Activated CD4-positive, alpha-beta memory T cell treated with anti-CD3 and anti-CD28 coated beads for 36 hours (primary cell): ENCODE measurements at regions not wholly inside any gene's neighbourhood (a gene's known extent, or its start where the extent isn't known, plus 50 kb on each side); places are given as distances from the start of the nearest gene placed in this dataset.

Experiments used
- CTCF ChIA-PET: fragments of 350-600 bp; sonication (Branson Sonifier 250); formaldehyde crosslinking; loops from one replicate; lab custom pipeline; 2021; ENCODE audit warnings: antibody characterized with exemption, inconsistent platforms; lab: Charles Lee
- POLR2A ChIA-PET: fragments of 350-600 bp; sonication (Branson Sonifier 250); formaldehyde crosslinking; loops from one replicate; lab custom pipeline; 2021; ENCODE audit warnings: antibody characterized with exemption; lab: Charles Lee
- DNase-seq: peaks from one replicate; pipeline ENCODE4 v3.0.0-alpha.2; 2020
- H3K27ac Mint-ChIP-seq: one replicate; pipeline ENCODE4 v1.8.0; 2021; ENCODE audit warnings: mixed read lengths
- H3K27me3 Mint-ChIP-seq: one replicate; pipeline ENCODE4 v1.8.0; 2021; ENCODE audit warnings: mixed read lengths
- H3K36me3 Mint-ChIP-seq: one replicate; pipeline ENCODE4 v1.8.0; 2021; ENCODE audit warnings: mixed read lengths
- H3K4me1 Mint-ChIP-seq: one replicate; pipeline ENCODE4 v1.8.0; 2021; ENCODE audit warnings: low read depth, mixed read lengths
- H3K4me3 Mint-ChIP-seq: one replicate; pipeline ENCODE4 v1.8.0; 2021; ENCODE audit warnings: mild to moderate bottlenecking, mixed read lengths
- H3K9me3 Mint-ChIP-seq: one replicate; pipeline ENCODE4 v1.8.0; 2021; ENCODE audit warnings: mixed read lengths
- intact Hi-C: fragments of 100-400 bp; cut with micrococcal nuclease; formaldehyde crosslinking; loops from one replicate; pipeline ENCODE4 v1.15.1; 2023

- DNase-seq, result no peak
- Mint-ChIP-seq H3K4me3 (no peak overlapping the region), H3K36me3 (no peaks in the 10 kb centered on the region), H3K4me1 (no peaks in the 10 kb centered on the region), H3K9me3 (no peaks in the 10 kb centered on the region), H3K27ac (no peak overlapping the region), H3K27me3 (no peaks in the 10 kb centered on the region)
- ChIA-PET CTCF (no interaction called here), POLR2A (no interaction called here)
- intact Hi-C loops, result no loop called here
Measured at GRCh38 chrY:8535704-8536103, 801.6 kb upstream of the TSPY4 start.

GRCh38 chrY:8536277-8536676 is 801.0 kb upstream of the TSPY4 start:
- POLR2A ChIA-PET, result no interaction called here
- Mint-ChIP-seq H3K36me3 (no peaks in the 10 kb centered on the region), H3K9me3 (no peaks in the 10 kb centered on the region), H3K4me1 (no peaks in the 10 kb centered on the region), H3K4me3 (no peak overlapping the region), H3K27ac (no peak overlapping the region), H3K27me3 (no peaks in the 10 kb centered on the region)
- CTCF ChIA-PET, result no interaction called here
- no peak for DNase-seq
- intact Hi-C loops, result no loop called here

GRCh38 chrY:8541306-8541705 is 796.0 kb upstream of the TSPY4 start:
- POLR2A ChIA-PET, result no interaction called here
- H3K4me3 Mint-ChIP-seq, result no peak overlapping the region
- CTCF ChIA-PET, result no interaction called here

GRCh38 chrY:8544715-8545114 is 792.5 kb upstream of the TSPY4 start:
- Mint-ChIP-seq H3K36me3 (no peaks in the 10 kb centered on the region), H3K4me1 (no peaks in the 10 kb centered on the region), H3K27me3 (no peaks in the 10 kb centered on the region), H3K9me3 (no peaks in the 10 kb centered on the region), H3K4me3 (no peak overlapping the region), H3K27ac (no peak overlapping the region)
- CTCF ChIA-PET, result no interaction called here
- POLR2A ChIA-PET, result no interaction called here
- intact Hi-C loops, result no loop called here
- no peak for DNase-seq

More at GRCh38 chrY:8541306-8541705, 796.0 kb upstream of the TSPY4 start:
- no peak for DNase-seq
- Mint-ChIP-seq H3K27ac (no peak overlapping the region), H3K36me3 (no peaks in the 10 kb centered on the region), H3K9me3 (no peaks in the 10 kb centered on the region), H3K27me3 (no peaks in the 10 kb centered on the region), H3K4me1 (no peaks in the 10 kb centered on the region)
- intact Hi-C loops, result no loop called here

- Mint-ChIP-seq H3K36me3 (no peaks in the 10 kb centered on the region), H3K4me1 (no peaks in the 10 kb centered on the region), H3K9me3 (no peaks in the 10 kb centered on the region), H3K27me3 (no peaks in the 10 kb centered on the region), H3K4me3 (no peak overlapping the region), H3K27ac (no peak overlapping the region)
- ChIA-PET CTCF (no interaction called here), POLR2A (no interaction called here)
- intact Hi-C loops, result no loop called here
- no peak for DNase-seq
Measured at GRCh38 chrY:8547931-8548330, 789.3 kb upstream of the TSPY4 start.

GRCh38 chrY:8551323-8551722 is 785.9 kb upstream of the TSPY4 start:
- H3K27ac Mint-ChIP-seq, result no peak overlapping the region
- ChIA-PET CTCF (no interaction called here), POLR2A (no interaction called here)
- H3K4me3 Mint-ChIP-seq, result no peak overlapping the region
- no peak for DNase-seq
- no peaks in the 10 kb centered on the region for H3K9me3 Mint-ChIP-seq
- H3K36me3 Mint-ChIP-seq, result no peaks in the 10 kb centered on the region
- intact Hi-C loops, result no loop called here
- H3K27me3 Mint-ChIP-seq, result no peaks in the 10 kb centered on the region
- no peaks in the 10 kb centered on the region for H3K4me1 Mint-ChIP-seq

GRCh38 chrY:8552168-8552805 is 785.0 kb upstream of the TSPY4 start:
- Mint-ChIP-seq H3K4me3 (no peak overlapping the region), H3K27ac (no peak overlapping the region), H3K4me1 (no peaks in the 10 kb centered on the region), H3K9me3 (no peaks in the 10 kb centered on the region), H3K36me3 (no peaks in the 10 kb centered on the region), H3K27me3 (no peaks in the 10 kb centered on the region)
- DNase-seq, result no peak
- ChIA-PET CTCF (no interaction called here), POLR2A (no interaction called here)
- intact Hi-C loops, result no loop called here

GRCh38 chrY:8553614-8554013 is 783.6 kb upstream of the TSPY4 start:
- H3K4me3 Mint-ChIP-seq, result no peak overlapping the region
- no peaks in the 10 kb centered on the region for H3K36me3 Mint-ChIP-seq
- intact Hi-C loops, result no loop called here
- no peaks in the 10 kb centered on the region for H3K9me3 Mint-ChIP-seq
- ChIA-PET POLR2A (no interaction called here), CTCF (no interaction called here)
- no peaks in the 10 kb centered on the region for H3K4me1 Mint-ChIP-seq
- no peak for DNase-seq
- no peak overlapping the region for H3K27ac Mint-ChIP-seq
- H3K27me3 Mint-ChIP-seq, result no peaks in the 10 kb centered on the region

- H3K4me3 Mint-ChIP-seq, result no peak overlapping the region
- H3K27ac Mint-ChIP-seq, result no peak overlapping the region
- POLR2A ChIA-PET, result no interaction called here
- CTCF ChIA-PET, result no interaction called here
- intact Hi-C loops, result no loop called here
- DNase-seq, result no peak
- H3K36me3 Mint-ChIP-seq, result no peaks in the 10 kb centered on the region
- H3K4me1 Mint-ChIP-seq, result no peaks in the 10 kb centered on the region
- no peaks in the 10 kb centered on the region for H3K9me3 Mint-ChIP-seq
- no peaks in the 10 kb centered on the region for H3K27me3 Mint-ChIP-seq
Measured at GRCh38 chrY:8561385-8561784, 775.9 kb upstream of the TSPY4 start.

- ChIA-PET CTCF (no interaction called here), POLR2A (no interaction called here)
- H3K36me3 Mint-ChIP-seq, result no peaks in the 10 kb centered on the region
- intact Hi-C loops, result no loop called here
- DNase-seq, result no peak
- H3K27me3 Mint-ChIP-seq, result no peaks in the 10 kb centered on the region
- no peaks in the 10 kb centered on the region for H3K4me1 Mint-ChIP-seq
- H3K9me3 Mint-ChIP-seq, result no peaks in the 10 kb centered on the region
- H3K4me3 Mint-ChIP-seq, result no peak overlapping the region
- no peak overlapping the region for H3K27ac Mint-ChIP-seq
Measured at GRCh38 chrY:8562456-8563090, 774.7 kb upstream of the TSPY4 start.

- Mint-ChIP-seq H3K27ac (no peak overlapping the region), H3K4me1 (no peaks in the 10 kb centered on the region), H3K36me3 (no peaks in the 10 kb centered on the region), H3K4me3 (no peak overlapping the region), H3K27me3 (no peaks in the 10 kb centered on the region), H3K9me3 (no peaks in the 10 kb centered on the region)
- POLR2A ChIA-PET, result no interaction called here
- no peak for DNase-seq
- CTCF ChIA-PET, result no interaction called here
- intact Hi-C loops, result no loop called here
Measured at GRCh38 chrY:8564421-8564820, 772.8 kb upstream of the TSPY4 start.

GRCh38 chrY:8566198-8566597 is 771.1 kb upstream of the TSPY4 start:
- Mint-ChIP-seq H3K4me1 (no peaks in the 10 kb centered on the region), H3K9me3 (no peaks in the 10 kb centered on the region), H3K4me3 (no peak overlapping the region)

GRCh38 chrY:8570384-8570783 is 766.9 kb upstream of the TSPY4 start:
- intact Hi-C loops, result no loop called here
- H3K27me3 Mint-ChIP-seq, result no peaks in the 10 kb centered on the region
- CTCF ChIA-PET, result no interaction called here
- POLR2A ChIA-PET, result no interaction called here
- no peak overlapping the region for H3K27ac Mint-ChIP-seq
- H3K4me3 Mint-ChIP-seq, result no peak overlapping the region
- H3K36me3 Mint-ChIP-seq, result no peaks in the 10 kb centered on the region
- H3K4me1 Mint-ChIP-seq, result no peaks in the 10 kb centered on the region
- H3K9me3 Mint-ChIP-seq, result no peaks in the 10 kb centered on the region
- DNase-seq, result no peak

More at GRCh38 chrY:8566198-8566597, 771.1 kb upstream of the TSPY4 start:
- Mint-ChIP-seq H3K36me3 (no peaks in the 10 kb centered on the region), H3K27ac (no peak overlapping the region), H3K27me3 (no peaks in the 10 kb centered on the region)
- intact Hi-C loops, result no loop called here
- CTCF ChIA-PET, result no interaction called here
- DNase-seq, result no peak
- POLR2A ChIA-PET, result no interaction called here
